Lower leg skin (tissue), 4 donors: ENCODE measurements at regions not wholly inside any gene's neighbourhood (a gene's known extent, or its start where the extent isn't known, plus 50 kb on each side); places are given as distances from the start of the nearest gene placed in this dataset.
"Not testable (repeated sequence)": the region's sequence is repeated elsewhere in the genome, so short reads cannot be mapped to it uniquely, and the experiment has no call there.

Source experiments
- DNase-seq, 2 donors: peaks; one replicate each; pipeline ENCODE4 v3.0.0-alpha.2; 2019; ENCODE audit warnings: low spot score in 2 of 2
- H3K4me3 ChIP-seq: fragments of 200-600 bp; sonication (generic); 2 replicates; pipeline ENCODE4 v1.5.1; 2017; ENCODE audit warnings: mild to moderate bottlenecking, low read depth; ENCODE audit not compliant: poor library complexity, severe bottlenecking
- CTCF ChIP-seq, 3 donors: fragments of 450-650 bp; IDR thresholded peaks; one replicate each; pipeline ENCODE4 v1.5.1; 2016; ENCODE audit warnings: antibody characterized with exemption in 3 of 3, mild to moderate bottlenecking in 3 of 3, moderate library complexity in 2 of 3
- POLR2A ChIP-seq, 2 donors: fragments of 450-650 bp; IDR thresholded peaks; one replicate each; pipeline ENCODE4 v1.6.1; 2016 to 2017; ENCODE audit warnings: antibody characterized with exemption in 2 of 2, mild to moderate bottlenecking in 1 of 2, moderate library complexity in 1 of 2
- WGBS, 2 donors: methylation state at CpG; one replicate each; pipeline ENCODE4 v1.1.5; 2018; 5-methylcytosine and 5-hydroxymethylcytosine counted together
- intact Hi-C: fragments of 100-400 bp; cut with DNase I; formaldehyde crosslinking; loops from one replicate; pipeline ENCODE4 v1.15.0; 2023; ENCODE audit warnings: low total_unique reads

GRCh38 chr1:190942475-190942874 is 464.8 kb upstream of the BRINP3 start:
- DNase-seq: no peak
- intact Hi-C loops: no loop called here
- WGBS, 2 donors: 69 to 78% methylated on average over 3 of the region's 3 CpGs
- no peak overlapping the region for H3K4me3 ChIP-seq
- TF ChIP-seq POLR2A (IDR thresholded peaks at IDR 0.05): no peak
- TF ChIP-seq CTCF (IDR thresholded peaks at IDR 0.05): no peak

GRCh38 chr1:190943722-190944121 is 466.1 kb upstream of the BRINP3 start:
- H3K4me3 ChIP-seq, DNase-seq, intact Hi-C loops: not testable (repeated sequence)
- WGBS, 2 donors: 85 to 95% methylated on average over 5 of the region's 5 CpGs

GRCh38 chr1:190949939-190950338 is 472.3 kb upstream of the BRINP3 start:
- no peak overlapping the region for H3K4me3 ChIP-seq
- intact Hi-C loops: no loop called here
- TF ChIP-seq POLR2A (IDR thresholded peaks at IDR 0.05) (no peak), CTCF (IDR thresholded peaks at IDR 0.05) (no peak)
- no peak for DNase-seq
- 57 to 65% methylated on average over 5 of the region's 5 CpGs for WGBS, 2 donors

DNA sequence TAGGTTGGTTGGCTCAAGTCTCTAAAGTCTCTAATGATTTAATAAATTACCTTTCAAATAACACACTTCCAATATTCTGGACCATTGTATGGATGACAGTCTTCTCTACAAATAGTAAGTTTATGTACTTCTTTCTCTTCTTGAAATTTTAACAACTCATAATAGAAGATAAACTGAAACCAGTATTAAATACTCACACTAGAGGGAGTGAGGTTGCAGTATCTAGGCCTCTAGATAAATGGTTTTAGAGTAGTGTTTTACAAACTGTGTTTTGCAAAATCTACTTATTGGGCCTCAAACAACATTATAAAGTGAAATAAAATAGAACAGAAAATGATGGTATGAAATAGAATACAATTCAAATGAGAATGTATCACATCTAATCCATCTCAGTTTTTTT is 479.9 kb upstream of the BRINP3 start:
- intact Hi-C loops: no loop called here
- no peak for DNase-seq
- TF ChIP-seq POLR2A (IDR thresholded peaks at IDR 0.05): no peak
- no peak for TF ChIP-seq CTCF (IDR thresholded peaks at IDR 0.05)
- no peak overlapping the region for H3K4me3 ChIP-seq

GRCh38 chr1:190963321-190963720 is 485.7 kb upstream of the BRINP3 start:
- intact Hi-C loops: no loop called here
- WGBS, 2 donors: 50 to 51% methylated on average over 2 of the region's 2 CpGs

GRCh38 chr1:190975827-190976226 is 498.2 kb upstream of the BRINP3 start:
- H3K4me3 ChIP-seq: no peak overlapping the region
- no peak for TF ChIP-seq CTCF (IDR thresholded peaks at IDR 0.05)
- no peak for TF ChIP-seq POLR2A (IDR thresholded peaks at IDR 0.05)
- intact Hi-C loops: no loop called here
- 79 to 82% methylated on average over 5 of the region's 5 CpGs for WGBS, 2 donors
- no peak for DNase-seq

More at GRCh38 chr1:190963321-190963720, 485.7 kb upstream of the BRINP3 start:
- no peak for TF ChIP-seq POLR2A (IDR thresholded peaks at IDR 0.05)
- no peak for TF ChIP-seq CTCF (IDR thresholded peaks at IDR 0.05)
- no peak overlapping the region for H3K4me3 ChIP-seq
- no peak for DNase-seq
